Loucy (cell line): ENCODE measurements at regions not wholly inside any gene's neighbourhood (a gene's known extent, or its start where the extent isn't known, plus 50 kb on each side); places are given as distances from the start of the nearest gene placed in this dataset.

ENCODE experiments used
- CTCF ChIP-seq: fragments of 200-600 bp; sonication (generic); conservative IDR thresholded peaks from 2 replicates; pipeline ENCODE4 v1.5.1; 2014; ENCODE audit warnings: mild to moderate bottlenecking, antibody characterized with exemption, low read length
- EZH2phosphoT487 ChIP-seq: fragments of 200-600 bp; IDR thresholded peaks from 2 replicates; pipeline ENCODE4 v1.6.1; 2018; ENCODE audit warnings: antibody characterized with exemption, mild to moderate bottlenecking, moderate library complexity, borderline replicate concordance

DNA sequence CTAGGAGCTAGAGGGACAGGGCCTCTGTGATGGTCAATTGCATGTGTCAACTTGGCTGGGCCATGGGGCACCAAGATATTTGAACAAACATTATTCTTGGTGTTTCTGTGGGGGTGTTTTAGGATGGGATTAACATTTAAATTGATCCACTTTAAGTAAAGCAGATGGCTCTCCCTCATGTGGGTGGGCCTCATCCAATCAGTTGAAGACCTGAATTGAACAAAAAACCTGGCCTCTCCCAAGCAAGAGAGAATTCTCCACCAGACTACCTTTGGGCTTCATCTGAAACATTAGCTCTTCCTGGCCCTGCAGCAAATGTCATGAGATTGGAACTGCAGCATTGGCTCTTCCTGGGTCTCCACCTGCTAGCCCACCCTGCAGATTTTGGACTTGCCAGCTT is 207.1 kb upstream of the ATP6AP2 start:
- TF ChIP-seq CTCF (no peak), EZH2phosphoT487 (no peak)
